GM12878 (cell line): ENCODE measurements at regions not wholly inside any gene's neighbourhood (a gene's known extent, or its start where the extent isn't known, plus 50 kb on each side); places are given as distances from the start of the nearest gene placed in this dataset.

ENCODE experiments used
- ASH2L ChIP-seq: fragments of 300-600, 200-600 bp; sonication (generic); IDR thresholded peaks from 2 replicates; pipeline ENCODE4 v1.6.1; 2017; ENCODE audit warnings: low read depth, mild to moderate bottlenecking, borderline replicate concordance
- CREM ChIP-seq: IDR thresholded peaks from 2 replicates; pipeline ENCODE4 v1.6.1; 2014; ENCODE audit warnings: antibody characterized with exemption, low read depth
- DPF2 ChIP-seq: fragments of 450-650 bp; IDR thresholded peaks from 2 replicates; pipeline ENCODE4 v1.6.1; 2017; ENCODE audit warnings: mild to moderate bottlenecking
- ESRRA ChIP-seq: IDR thresholded peaks from 2 replicates; pipeline ENCODE4 v1.6.1; 2012; ENCODE audit warnings: mild to moderate bottlenecking, low read length, improper control_type of control experiment
- EZH2 ChIP-seq: IDR thresholded peaks from 2 replicates; pipeline ENCODE4 v1.6.1; 2012; ENCODE audit warnings: low read depth, mild to moderate bottlenecking, control low read depth, inconsistent platforms, low read length, borderline replicate concordance; ENCODE audit not compliant: control insufficient read depth
- GATAD2B ChIP-seq: fragments of 450-650 bp; conservative IDR thresholded peaks from 2 replicates; pipeline ENCODE4 v1.6.1; 2017; ENCODE audit warnings: low read depth, mild to moderate bottlenecking, moderate library complexity
- HSF1 ChIP-seq: fragments of 150-350 bp; IDR thresholded peaks from 2 replicates; pipeline ENCODE4 v1.6.1; 2014; ENCODE audit warnings: mild to moderate bottlenecking, low read depth, low read length
- MEF2A ChIP-seq: IDR thresholded peaks from 2 replicates; pipeline ENCODE4 v1.6.1; 2011; ENCODE audit warnings: low read depth, mild to moderate bottlenecking, low read length, moderate library complexity; ENCODE audit not compliant: insufficient read depth
- NR2C2 ChIP-seq: IDR thresholded peaks from 2 replicates; pipeline ENCODE4 v1.6.1; 2011; ENCODE audit warnings: borderline replicate concordance, low read depth; ENCODE audit not compliant: control insufficient read depth, insufficient read length
- RB1 ChIP-seq: fragments of 450-650 bp; formaldehyde crosslinking; IDR thresholded peaks from 2 replicates; pipeline ENCODE4 v1.6.1; 2017; ENCODE audit warnings: mild to moderate bottlenecking, borderline replicate concordance
- RFX5 ChIP-seq: IDR thresholded peaks from 2 replicates; pipeline ENCODE4 v1.6.1; 2011; ENCODE audit warnings: low read depth, low read length, improper control_type of control experiment
- RUNX3 ChIP-seq: IDR thresholded peaks from 2 replicates; pipeline ENCODE4 v1.6.1; 2012; ENCODE audit warnings: low read length, inconsistent platforms
- TCF7 ChIP-seq: IDR thresholded peaks from 2 replicates; pipeline ENCODE4 v1.6.1; 2014; ENCODE audit warnings: antibody characterized with exemption, borderline replicate concordance
- ZBTB11 ChIP-seq: fragments of 450-650 bp; formaldehyde crosslinking; IDR thresholded peaks from 2 replicates; pipeline ENCODE4 v1.5.0; 2022; ENCODE audit warnings: mild to moderate bottlenecking, missing genetic modification characterization
- ZBTB33 ChIP-seq: fragments of 450-650 bp; IDR thresholded peaks from 2 replicates; pipeline ENCODE4 v1.6.1; 2017; ENCODE audit warnings: mild to moderate bottlenecking
- ZNF217 ChIP-seq: fragments of 450-650 bp; IDR thresholded peaks from 2 replicates; pipeline ENCODE4 v1.6.1; 2017; ENCODE audit warnings: antibody characterized with exemption, mild to moderate bottlenecking
- ZZZ3 ChIP-seq: IDR thresholded peaks from 2 replicates; pipeline ENCODE4 v1.6.1; 2011; ENCODE audit warnings: low read depth; ENCODE audit not compliant: control insufficient read depth, insufficient read length
- TF ChIP-seq, protein P1 (sequence below), 3 experiments: IDR thresholded peaks in 2 of 3; conservative IDR thresholded peaks in 1 of 3; 2 replicates each; pipeline ENCODE4 v1.5.1; 2011; ENCODE audit warnings: low read depth in 3 of 3, low read length in 3 of 3, mild to moderate bottlenecking in 3 of 3, control low read depth in 2 of 3, moderate library complexity in 2 of 3, inconsistent platforms in 1 of 3, mixed read lengths in 1 of 3; ENCODE audit not compliant: control insufficient read depth in 2 of 3, insufficient read depth in 1 of 3; ENCODE audit errors: extremely low read depth in 1 of 3
- TF ChIP-seq, protein P2 (sequence below): IDR thresholded peaks from 2 replicates; pipeline ENCODE4 v1.6.1; 2011; ENCODE audit warnings: mild to moderate bottlenecking, low read depth, low read length, moderate library complexity; ENCODE audit not compliant: insufficient replicate concordance
- TF ChIP-seq, protein P3 (sequence below): IDR thresholded peaks from 2 replicates; pipeline ENCODE4 v1.6.1; 2012; ENCODE audit warnings: low read depth, low read length, improper control_type of control experiment

- TF ChIP-seq, protein P1, sequence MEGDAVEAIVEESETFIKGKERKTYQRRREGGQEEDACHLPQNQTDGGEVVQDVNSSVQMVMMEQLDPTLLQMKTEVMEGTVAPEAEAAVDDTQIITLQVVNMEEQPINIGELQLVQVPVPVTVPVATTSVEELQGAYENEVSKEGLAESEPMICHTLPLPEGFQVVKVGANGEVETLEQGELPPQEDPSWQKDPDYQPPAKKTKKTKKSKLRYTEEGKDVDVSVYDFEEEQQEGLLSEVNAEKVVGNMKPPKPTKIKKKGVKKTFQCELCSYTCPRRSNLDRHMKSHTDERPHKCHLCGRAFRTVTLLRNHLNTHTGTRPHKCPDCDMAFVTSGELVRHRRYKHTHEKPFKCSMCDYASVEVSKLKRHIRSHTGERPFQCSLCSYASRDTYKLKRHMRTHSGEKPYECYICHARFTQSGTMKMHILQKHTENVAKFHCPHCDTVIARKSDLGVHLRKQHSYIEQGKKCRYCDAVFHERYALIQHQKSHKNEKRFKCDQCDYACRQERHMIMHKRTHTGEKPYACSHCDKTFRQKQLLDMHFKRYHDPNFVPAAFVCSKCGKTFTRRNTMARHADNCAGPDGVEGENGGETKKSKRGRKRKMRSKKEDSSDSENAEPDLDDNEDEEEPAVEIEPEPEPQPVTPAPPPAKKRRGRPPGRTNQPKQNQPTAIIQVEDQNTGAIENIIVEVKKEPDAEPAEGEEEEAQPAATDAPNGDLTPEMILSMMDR (IDR thresholded peaks at IDR 0.05 in 2 of 3, conservative IDR thresholded peaks at IDR 0.05 in 1 of 3; ENCODE audit: control insufficient read depth in 2 of 3, extremely low read depth in 1 of 3, insufficient read depth in 1 of 3, low read depth in 3 of 3, low read length in 3 of 3), result no peak
- no peak for TF ChIP-seq RB1
- no peak for TF ChIP-seq ESRRA
- no peak for TF ChIP-seq EZH2
- no peak for TF ChIP-seq DPF2
- TF ChIP-seq ASH2L, result no peak
- no peak for TF ChIP-seq GATAD2B
- no peak for TF ChIP-seq ZBTB33
- TF ChIP-seq HSF1, result no peak
- TF ChIP-seq ZZZ3, result no peak
- peak; percentile 68; the same call in 1 of the 2 replicates for TF ChIP-seq CREM
- TF ChIP-seq TCF7, result no peak; the same call in 1 of the 2 replicates
- TF ChIP-seq, protein P2, sequence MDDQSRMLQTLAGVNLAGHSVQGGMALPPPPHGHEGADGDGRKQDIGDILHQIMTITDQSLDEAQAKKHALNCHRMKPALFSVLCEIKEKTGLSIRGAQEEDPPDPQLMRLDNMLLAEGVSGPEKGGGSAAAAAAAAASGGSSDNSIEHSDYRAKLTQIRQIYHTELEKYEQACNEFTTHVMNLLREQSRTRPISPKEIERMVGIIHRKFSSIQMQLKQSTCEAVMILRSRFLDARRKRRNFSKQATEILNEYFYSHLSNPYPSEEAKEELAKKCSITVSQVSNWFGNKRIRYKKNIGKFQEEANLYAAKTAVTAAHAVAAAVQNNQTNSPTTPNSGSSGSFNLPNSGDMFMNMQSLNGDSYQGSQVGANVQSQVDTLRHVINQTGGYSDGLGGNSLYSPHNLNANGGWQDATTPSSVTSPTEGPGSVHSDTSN, result no peak
- peak; percentile 68; the same call in 1 of the 2 replicates for TF ChIP-seq ZNF217
- no peak for TF ChIP-seq ZBTB11 (CRISPR knock-in tag)
- no peak for TF ChIP-seq NR2C2
- peak; percentile 98 for TF ChIP-seq RUNX3
- peak; percentile 97 for TF ChIP-seq MEF2A
- TF ChIP-seq, protein P3, sequence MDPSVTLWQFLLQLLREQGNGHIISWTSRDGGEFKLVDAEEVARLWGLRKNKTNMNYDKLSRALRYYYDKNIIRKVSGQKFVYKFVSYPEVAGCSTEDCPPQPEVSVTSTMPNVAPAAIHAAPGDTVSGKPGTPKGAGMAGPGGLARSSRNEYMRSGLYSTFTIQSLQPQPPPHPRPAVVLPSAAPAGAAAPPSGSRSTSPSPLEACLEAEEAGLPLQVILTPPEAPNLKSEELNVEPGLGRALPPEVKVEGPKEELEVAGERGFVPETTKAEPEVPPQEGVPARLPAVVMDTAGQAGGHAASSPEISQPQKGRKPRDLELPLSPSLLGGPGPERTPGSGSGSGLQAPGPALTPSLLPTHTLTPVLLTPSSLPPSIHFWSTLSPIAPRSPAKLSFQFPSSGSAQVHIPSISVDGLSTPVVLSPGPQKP, result no peak
- TF ChIP-seq RFX5, result no peak
Observed at GRCh38 chr13:50074843-50075242, 59.6 kb downstream of the KCNRG start (continued).
